ENCODE measurements at regions not wholly inside any gene's neighbourhood (a gene's known extent, or its start where the extent isn't known, plus 50 kb on each side); places are given as distances from the start of the nearest gene placed in this dataset.

- TF ChIP-seq AEBP2 (tag by site-specific recombination; IDR thresholded peaks at IDR 0.05; ENCODE audit: borderline replicate concordance) (no peak), HOXC10 (CRISPR knock-in tag; IDR thresholded peaks at IDR 0.05) (no peak), CTCF (tag by site-specific recombination; IDR thresholded peaks at IDR 0.05) (no peak), KLF7 (tag by site-specific recombination; IDR thresholded peaks at IDR 0.05; ENCODE audit: borderline replicate concordance) (no peak), ZNF362 (tag by site-specific recombination; IDR thresholded peaks at IDR 0.05) (no peak), ZNF140 (tag by site-specific recombination; IDR thresholded peaks at IDR 0.05) (no peak), ZFP37 (tag by site-specific recombination; IDR thresholded peaks at IDR 0.05) (no peak), ZSCAN30 (tag by site-specific recombination; IDR thresholded peaks at IDR 0.05) (no peak)
Observed at GRCh38 chr19:28885965-28886364, 327.0 kb downstream of the UQCRFS1 start (continued).

- ChIA-PET CTCF (interaction anchor here (1.5 to 13.5 kb wide), 2 partner anchors 150 to 158 kb away, joined by 4 to 263 read pairs; no protein-coding TSS in a partner anchor), POLR2A (no interaction called here)
- Histone ChIP-seq H3K36me3 (ENCODE audit: control insufficient read depth in 2 of 2, insufficient read depth in 1 of 2, low read length in 2 of 2) (no peaks in the 10 kb centered on the region), H3K9me3 (ENCODE audit: control insufficient read depth, insufficient read depth, low read depth, low read length) (no peaks in the 10 kb centered on the region), H3K4me3 (ENCODE audit: low read depth, low read length) (no peak overlapping the region), H3K27ac (ENCODE audit: extremely low read depth, low read depth, low read length) (no peak overlapping the region), H3K4me1 (ENCODE audit: control insufficient read depth, insufficient read depth, low read length) (peaks cover 4% of the 10 kb centered on the region; the same call in 1 of the 2 replicates)
- TF ChIP-seq ZNF10 (tag by site-specific recombination; IDR thresholded peaks at IDR 0.05) (0 out of 2 replicates have a peak, but pooled peaks have one; percentile 49), ZNF701 (tag by site-specific recombination; IDR thresholded peaks at IDR 0.05) (no peak), GLIS1 (tag by site-specific recombination; IDR thresholded peaks at IDR 0.05) (0 out of 2 replicates have a peak, but pooled peaks have one; percentile 7)
Observed at GRCh38 chr19:28884786-28885476, 328.0 kb downstream of the UQCRFS1 start.

GRCh38 chr19:28883241-28883693 is 329.7 kb downstream of the UQCRFS1 start:
- H3K9me3 ChIP-seq (ENCODE audit: control insufficient read depth, insufficient read depth, low read depth, low read length) = no peaks in the 10 kb centered on the region
- no peak overlapping the region for H3K4me3 ChIP-seq (ENCODE audit: low read depth, low read length)
- no peak overlapping the region for H3K27ac ChIP-seq (ENCODE audit: extremely low read depth, low read depth, low read length)
- no peaks in the 10 kb centered on the region for H3K36me3 ChIP-seq (ENCODE audit: control insufficient read depth in 2 of 2, insufficient read depth in 1 of 2, low read length in 2 of 2)
- no peak for TF ChIP-seq ZNF692 (tag by site-specific recombination; IDR thresholded peaks at IDR 0.05)
- no peak for TF ChIP-seq ZSCAN30 (tag by site-specific recombination; IDR thresholded peaks at IDR 0.05)
- TF ChIP-seq ZBTB26 (tag by site-specific recombination; optimal IDR thresholded peaks at IDR 0.05) = no peak
- no peak for TF ChIP-seq ZNF362 (tag by site-specific recombination; IDR thresholded peaks at IDR 0.05)
- no peak for TF ChIP-seq ZNF335 (tag by site-specific recombination; conservative IDR thresholded peaks at IDR 0.05)
- TF ChIP-seq CTCF (tag by site-specific recombination; IDR thresholded peaks at IDR 0.05) = no peak
- TF ChIP-seq ZBTB10 (tag by site-specific recombination; IDR thresholded peaks at IDR 0.05) = no peak
- TF ChIP-seq ZNF24 (tag by site-specific recombination; IDR thresholded peaks at IDR 0.05) = no peak
- CTCF ChIA-PET = interaction anchor here (0.8 to 13.5 kb wide), 5 partner anchors 10 to 651 kb away, joined by 3 to 263 read pairs (median 3); no protein-coding TSS in a partner anchor
- peaks cover 4% of the 10 kb centered on the region; the same call in 1 of the 2 replicates for H3K4me1 ChIP-seq (ENCODE audit: control insufficient read depth, insufficient read depth, low read length)
- POLR2A ChIA-PET = no interaction called here
